ENCODE measurements at regions not wholly inside any gene's neighbourhood (a gene's known extent, or its start where the extent isn't known, plus 50 kb on each side); places are given as distances from the start of the nearest gene placed in this dataset.
"Not testable (repeated sequence)": the region's sequence is repeated elsewhere in the genome, so short reads cannot be mapped to it uniquely, and the experiment has no call there.

DNA sequence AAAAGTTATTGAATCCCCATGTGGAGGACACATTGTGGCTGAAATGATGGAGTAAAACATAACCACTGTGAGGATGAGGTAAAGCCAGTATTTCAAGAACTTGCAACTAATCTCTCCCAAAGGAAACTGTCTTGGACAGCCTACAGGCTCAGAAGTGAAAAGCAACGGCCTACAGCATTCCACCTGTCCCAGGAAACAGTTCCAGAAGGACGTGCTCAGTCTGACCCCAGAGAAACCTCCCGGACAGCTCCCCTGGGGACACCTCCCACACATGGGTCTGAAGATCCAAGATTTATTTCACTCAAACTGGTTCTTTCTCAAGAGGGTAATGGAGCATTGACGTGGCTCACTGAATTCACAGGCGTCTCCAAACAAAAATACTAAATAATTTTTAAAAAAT, 115.0 kb upstream of the VOPP1 start:
- TF ChIP-seq, protein P1, sequence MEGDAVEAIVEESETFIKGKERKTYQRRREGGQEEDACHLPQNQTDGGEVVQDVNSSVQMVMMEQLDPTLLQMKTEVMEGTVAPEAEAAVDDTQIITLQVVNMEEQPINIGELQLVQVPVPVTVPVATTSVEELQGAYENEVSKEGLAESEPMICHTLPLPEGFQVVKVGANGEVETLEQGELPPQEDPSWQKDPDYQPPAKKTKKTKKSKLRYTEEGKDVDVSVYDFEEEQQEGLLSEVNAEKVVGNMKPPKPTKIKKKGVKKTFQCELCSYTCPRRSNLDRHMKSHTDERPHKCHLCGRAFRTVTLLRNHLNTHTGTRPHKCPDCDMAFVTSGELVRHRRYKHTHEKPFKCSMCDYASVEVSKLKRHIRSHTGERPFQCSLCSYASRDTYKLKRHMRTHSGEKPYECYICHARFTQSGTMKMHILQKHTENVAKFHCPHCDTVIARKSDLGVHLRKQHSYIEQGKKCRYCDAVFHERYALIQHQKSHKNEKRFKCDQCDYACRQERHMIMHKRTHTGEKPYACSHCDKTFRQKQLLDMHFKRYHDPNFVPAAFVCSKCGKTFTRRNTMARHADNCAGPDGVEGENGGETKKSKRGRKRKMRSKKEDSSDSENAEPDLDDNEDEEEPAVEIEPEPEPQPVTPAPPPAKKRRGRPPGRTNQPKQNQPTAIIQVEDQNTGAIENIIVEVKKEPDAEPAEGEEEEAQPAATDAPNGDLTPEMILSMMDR (IDR thresholded peaks at IDR 0.05) = not testable (repeated sequence)
- TF ChIP-seq ZFX (IDR thresholded peaks at IDR 0.05; ENCODE audit: borderline replicate concordance) = not testable (repeated sequence)
